ENCODE measurements at regions not wholly inside any gene's neighbourhood (a gene's known extent, or its start where the extent isn't known, plus 50 kb on each side); places are given as distances from the start of the nearest gene placed in this dataset.

DNA sequence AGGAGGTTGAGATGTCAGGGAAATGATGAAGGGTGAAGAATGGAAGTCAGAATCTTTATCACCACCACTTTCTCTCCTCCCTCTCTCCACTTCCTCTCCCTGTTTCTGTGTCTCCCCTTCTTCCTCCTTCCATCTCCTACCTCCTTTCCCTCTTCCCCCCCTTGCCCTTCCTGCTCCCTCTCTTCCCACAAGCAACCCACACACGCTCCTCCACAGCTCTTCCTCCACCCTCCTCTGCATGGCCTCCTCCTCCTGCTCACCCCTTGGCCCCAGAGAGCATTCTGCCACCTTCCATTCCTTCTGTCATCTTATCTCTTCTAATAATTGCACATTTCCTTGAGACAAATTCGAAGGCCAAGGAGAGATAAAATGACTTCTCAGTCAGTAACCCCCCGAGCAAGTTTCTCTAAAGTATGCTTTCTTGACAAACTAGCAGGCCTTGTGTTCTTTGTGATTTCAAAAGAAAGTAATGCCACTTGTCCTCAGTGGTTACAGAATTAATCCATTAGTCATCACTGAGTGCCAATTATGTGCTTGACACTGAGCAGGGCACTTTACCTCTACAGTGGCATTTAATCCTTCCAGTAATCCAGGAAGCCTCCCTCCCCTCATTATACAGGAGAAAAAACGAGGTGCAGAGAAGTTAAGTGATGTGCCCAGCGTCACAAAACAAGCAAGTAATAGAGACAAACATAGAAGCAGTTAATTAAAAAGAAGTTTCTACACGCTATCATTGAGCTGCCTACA lies 72.3 kb upstream of the CCL1 start:
- TF ChIP-seq PHB (CRISPR knock-in tag; IDR thresholded peaks at IDR 0.05) (no peak), ZNF717 (CRISPR knock-in tag; IDR thresholded peaks at IDR 0.05) (no peak), CHD2 (IDR thresholded peaks at IDR 0.05; ENCODE audit: low read depth, low read length) (no peak), EGR1 (conservative IDR thresholded peaks at IDR 0.05) (no peak)
